IPS DF 6.9 (cell line): ENCODE measurements at regions not wholly inside any gene's neighbourhood (a gene's known extent, or its start where the extent isn't known, plus 50 kb on each side); places are given as distances from the start of the nearest gene placed in this dataset.

Source experiments
- DNase-seq: peaks from one replicate; pipeline ENCODE4 v3.0.0-alpha.2; 2013; ENCODE audit warnings: low read depth, low spot score
- H3K27ac ChIP-seq: one replicate; pipeline ENCODE4 v1.5.1; 2013; ENCODE audit warnings: low read length, control low read depth
- H3K27me3 ChIP-seq: 2 replicates; pipeline ENCODE4 v1.6.1; 2013; ENCODE audit warnings: mild to moderate bottlenecking, low read length; ENCODE audit not compliant: control insufficient read depth, insufficient read depth
- H3K36me3 ChIP-seq: 2 replicates; pipeline ENCODE4 v1.6.1; 2013; ENCODE audit warnings: low read length; ENCODE audit not compliant: control insufficient read depth, insufficient read depth
- H3K4me1 ChIP-seq: 2 replicates; pipeline ENCODE4 v1.6.1; 2013; ENCODE audit warnings: low read length; ENCODE audit not compliant: control insufficient read depth, insufficient read depth
- H3K4me3 ChIP-seq: 2 replicates; pipeline ENCODE4 v1.5.1; 2013; ENCODE audit warnings: mild to moderate bottlenecking, low read length
- H3K9me3 ChIP-seq: 2 replicates; pipeline ENCODE4 v1.6.1; 2013; ENCODE audit warnings: low read length, inconsistent platforms; ENCODE audit not compliant: control insufficient read depth, insufficient read depth
- WGBS: extraction: QIAGEN DNeasy Blood & Tissue Kit; methylation state at CpG from one replicate; pipeline ENCODE4 v1.1.7; 2013; ENCODE audit warnings: mixed read lengths, missing lambda C conversion rate; ENCODE audit not compliant: insufficient read length, insufficient coverage; 5-methylcytosine and 5-hydroxymethylcytosine counted together

DNA sequence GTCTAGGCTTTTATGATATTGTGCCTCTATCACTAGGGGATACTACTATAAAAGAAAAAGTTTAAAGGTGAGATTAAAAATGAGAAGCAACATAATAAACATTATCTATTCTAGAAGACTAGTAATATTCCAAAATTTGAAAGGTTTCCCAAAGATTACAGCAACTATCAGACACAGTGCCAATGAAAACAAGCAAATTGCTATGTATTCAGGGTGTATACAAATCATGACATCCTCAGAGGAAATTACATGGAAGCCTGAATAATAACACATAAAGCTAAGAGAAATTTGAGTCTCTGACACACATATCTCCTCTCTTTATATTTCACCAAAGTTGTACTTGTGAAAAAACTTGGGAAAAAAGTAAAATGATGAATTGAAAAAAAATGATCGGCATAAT lies 327.0 kb downstream of the SEC23A start:
- H3K27me3 ChIP-seq, result no peaks in the 10 kb centered on the region
- no peak for DNase-seq
- no peaks in the 10 kb centered on the region for H3K36me3 ChIP-seq
- no CpG with 5 or more reads among the region's 1 CpG for WGBS
- no peak overlapping the region for H3K4me3 ChIP-seq
- no peaks in the 10 kb centered on the region for H3K9me3 ChIP-seq
- H3K4me1 ChIP-seq, result no peaks in the 10 kb centered on the region
- no peak overlapping the region for H3K27ac ChIP-seq

DNA sequence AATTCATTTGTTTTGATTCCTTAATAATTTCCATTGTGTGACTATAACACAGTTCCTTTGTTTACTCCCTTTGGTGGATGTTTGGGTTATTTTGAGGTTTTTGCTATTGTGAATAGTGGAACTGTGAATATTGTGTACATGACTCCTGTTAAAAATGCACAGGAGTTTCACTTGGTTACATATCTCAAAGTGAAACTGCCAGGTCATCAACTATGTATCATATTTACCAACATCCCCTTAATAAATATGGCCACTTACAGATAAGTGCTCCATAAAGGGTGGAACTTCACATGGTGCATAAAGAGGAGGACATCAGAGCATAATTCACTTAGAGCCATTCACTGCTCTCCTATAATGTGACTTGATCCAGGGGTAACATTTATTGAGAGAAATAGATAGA lies 328.9 kb downstream of the SEC23A start:
- Histone ChIP-seq H3K4me3 (no peak overlapping the region), H3K4me1 (no peaks in the 10 kb centered on the region)
- no peak for DNase-seq

DNA sequence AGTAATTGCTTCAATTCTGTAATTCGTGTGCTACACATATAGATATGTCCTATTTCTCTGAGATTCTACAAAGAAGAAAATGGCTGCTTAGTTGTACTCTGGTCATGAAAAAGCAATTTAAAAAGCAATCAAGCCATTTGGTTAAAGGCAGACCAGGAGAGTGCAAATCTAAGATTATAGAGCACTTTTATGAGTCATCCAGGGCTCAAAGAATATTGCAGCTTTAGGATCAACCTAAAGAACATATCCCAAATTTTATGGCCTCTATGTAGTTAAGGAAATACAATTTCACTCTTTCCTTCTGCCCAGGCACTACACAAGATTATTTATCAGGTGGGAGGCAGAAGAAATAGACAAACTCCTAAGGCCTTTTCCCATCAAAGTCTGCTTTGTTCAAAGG lies 332.8 kb downstream of the SEC23A start:
- no peaks in the 10 kb centered on the region for H3K27me3 ChIP-seq
- H3K27ac ChIP-seq, result no peak overlapping the region
- no peaks in the 10 kb centered on the region for H3K9me3 ChIP-seq
- WGBS, result no CpG with 5 or more reads among the region's 1 CpG
- no peaks in the 10 kb centered on the region for H3K36me3 ChIP-seq
- no peak overlapping the region for H3K4me3 ChIP-seq
- no peak for DNase-seq
- H3K4me1 ChIP-seq, result no peaks in the 10 kb centered on the region

More for the DNA sequence above, 328.9 kb downstream of the SEC23A start:
- Histone ChIP-seq H3K36me3 (no peaks in the 10 kb centered on the region), H3K27me3 (no peaks in the 10 kb centered on the region), H3K9me3 (no peaks in the 10 kb centered on the region), H3K27ac (no peak overlapping the region)

DNA sequence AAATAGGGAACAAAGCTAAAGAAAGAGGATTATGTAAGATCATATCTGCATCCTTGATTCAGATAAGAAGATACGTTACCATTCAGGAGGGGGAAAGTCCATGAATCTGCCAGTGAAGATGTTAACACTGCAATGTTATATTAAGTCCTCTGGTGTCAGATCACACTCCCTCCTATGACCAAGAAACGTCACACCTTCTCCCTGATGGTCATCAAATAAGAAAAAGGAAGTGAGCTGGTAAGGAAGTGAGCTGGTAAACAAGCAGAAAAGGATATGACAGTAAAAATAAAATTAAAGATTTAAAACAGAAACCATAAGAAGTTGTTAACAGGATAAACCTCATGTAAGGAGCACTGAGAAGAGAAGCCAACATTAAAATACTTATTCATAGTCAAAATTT lies 340.2 kb downstream of the SEC23A start:
- no peak for DNase-seq
- H3K4me1 ChIP-seq, result no peaks in the 10 kb centered on the region
- H3K9me3 ChIP-seq, result no peaks in the 10 kb centered on the region
- no peak overlapping the region for H3K4me3 ChIP-seq
- WGBS, result no CpG with 5 or more reads among the region's 2 CpGs
- no peaks in the 10 kb centered on the region for H3K36me3 ChIP-seq
- no peak overlapping the region for H3K27ac ChIP-seq
- H3K27me3 ChIP-seq, result no peaks in the 10 kb centered on the region

DNA sequence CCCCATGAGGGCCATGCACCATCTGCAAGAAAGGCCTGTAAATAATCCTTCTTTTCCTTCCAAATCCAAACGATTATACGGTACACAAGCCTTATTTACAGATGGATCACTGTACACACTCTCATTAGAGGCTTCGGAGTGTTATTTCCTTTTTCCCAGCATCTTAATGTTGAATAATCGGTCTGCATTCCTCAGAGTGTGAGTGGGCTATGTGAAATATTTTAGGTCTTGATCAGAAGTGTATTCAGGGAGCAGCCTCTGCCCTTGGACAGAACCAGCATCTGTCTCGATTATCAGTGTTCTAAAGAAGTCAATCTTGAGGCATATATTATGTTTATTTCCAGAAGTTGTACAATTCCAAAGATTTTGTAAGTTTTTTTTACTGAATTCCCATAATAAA lies 340.6 kb downstream of the SEC23A start:
- Histone ChIP-seq H3K27me3 (no peaks in the 10 kb centered on the region), H3K36me3 (no peaks in the 10 kb centered on the region), H3K4me3 (no peak overlapping the region), H3K9me3 (no peaks in the 10 kb centered on the region), H3K4me1 (no peaks in the 10 kb centered on the region), H3K27ac (no peak overlapping the region)
- WGBS, result no CpG with 5 or more reads among the region's 5 CpGs
- no peak for DNase-seq

DNA sequence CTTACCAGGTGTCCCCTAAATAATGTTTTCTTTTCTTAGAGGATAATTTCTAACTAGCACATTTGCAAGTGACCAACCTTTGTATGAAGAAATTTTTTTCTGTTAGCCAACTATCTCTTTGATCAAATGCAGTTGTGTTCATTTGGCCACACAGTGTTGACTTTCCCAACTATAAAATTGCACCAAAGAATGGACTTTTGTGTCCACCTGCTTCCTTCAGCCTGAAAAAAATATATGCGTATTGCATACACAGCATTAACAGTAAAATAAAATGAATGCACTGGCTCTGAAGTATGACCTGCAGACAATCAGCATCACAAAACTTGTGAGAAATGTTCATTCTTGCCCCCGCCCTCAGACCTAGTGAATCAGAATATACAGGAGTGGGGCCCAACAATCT lies 342.0 kb downstream of the SEC23A start:
- Histone ChIP-seq H3K9me3 (no peaks in the 10 kb centered on the region), H3K36me3 (no peaks in the 10 kb centered on the region), H3K27ac (no peak overlapping the region), H3K4me3 (no peak overlapping the region), H3K4me1 (no peaks in the 10 kb centered on the region), H3K27me3 (no peaks in the 10 kb centered on the region)
- no peak for DNase-seq
- no CpG with 5 or more reads among the region's 2 CpGs for WGBS

DNA sequence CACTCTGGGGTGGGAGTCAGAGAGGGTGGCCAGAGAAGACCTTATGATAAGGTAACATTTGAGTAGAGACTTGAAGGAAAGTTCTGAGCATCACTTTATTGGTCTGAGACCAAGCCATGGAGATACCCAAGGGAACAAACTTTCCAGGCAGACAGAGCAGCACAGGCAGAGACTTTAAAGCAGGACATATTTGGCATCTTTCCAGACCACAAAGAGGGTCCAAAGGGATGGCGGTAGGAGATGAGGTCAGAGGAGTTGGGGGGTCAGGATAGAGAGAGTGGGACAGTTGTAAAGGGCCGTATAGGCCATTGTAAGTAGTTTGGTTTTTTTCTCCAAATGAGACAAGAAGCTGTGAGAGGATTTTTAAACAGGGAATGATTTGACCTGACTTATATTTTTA lies 344.4 kb downstream of the SEC23A start:
- Histone ChIP-seq H3K4me1 (no peaks in the 10 kb centered on the region), H3K27ac (no peak overlapping the region), H3K4me3 (no peak overlapping the region), H3K27me3 (no peaks in the 10 kb centered on the region), H3K36me3 (no peaks in the 10 kb centered on the region), H3K9me3 (no peaks in the 10 kb centered on the region)
- DNase-seq, result no peak
- WGBS, result no CpG with 5 or more reads among the region's 2 CpGs

DNA sequence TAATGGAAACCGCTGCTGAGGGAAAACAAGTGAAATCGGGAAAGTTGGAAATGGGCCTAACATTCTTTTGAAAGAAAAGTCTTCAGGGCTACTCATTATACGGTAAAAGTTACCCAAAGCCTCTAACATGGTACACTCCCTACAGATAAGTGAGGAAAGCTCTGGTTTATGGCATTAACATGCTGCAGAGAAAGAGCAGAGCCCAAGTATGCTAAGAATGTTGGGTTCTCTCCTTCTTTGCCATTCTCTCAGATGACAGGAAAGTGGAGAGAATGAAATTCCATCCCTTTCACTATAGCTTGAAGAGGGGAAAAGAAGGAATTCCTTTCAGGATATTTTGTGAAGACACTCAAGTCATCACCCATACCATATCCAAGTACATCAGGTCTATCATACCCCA lies 348.0 kb downstream of the SEC23A start:
- no CpG with 5 or more reads among the region's 3 CpGs for WGBS
- Histone ChIP-seq H3K4me1 (no peaks in the 10 kb centered on the region), H3K27ac (no peak overlapping the region), H3K27me3 (no peaks in the 10 kb centered on the region), H3K9me3 (no peaks in the 10 kb centered on the region), H3K4me3 (no peak overlapping the region), H3K36me3 (no peaks in the 10 kb centered on the region)
- DNase-seq, result peak; percentile 20

DNA sequence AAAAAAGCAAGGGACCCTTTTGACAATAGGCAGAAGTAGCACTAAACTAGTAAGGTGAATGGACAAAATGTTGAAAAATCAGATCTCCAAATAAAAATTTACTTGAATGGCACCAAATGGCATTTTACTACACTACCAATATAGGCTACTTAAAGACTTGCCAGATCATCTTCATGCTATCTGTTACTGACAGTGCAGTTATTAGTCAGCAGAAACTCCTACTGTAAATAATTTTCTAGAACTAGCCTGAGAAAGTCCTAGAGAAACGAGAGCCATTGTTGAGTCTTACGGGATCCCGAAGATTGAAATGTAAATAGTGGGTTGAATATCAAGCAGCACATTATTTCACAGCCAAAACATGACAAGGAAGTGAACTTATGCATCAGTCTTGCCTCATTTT lies 350.3 kb downstream of the SEC23A start:
- H3K27ac ChIP-seq, result no peak overlapping the region
- no peaks in the 10 kb centered on the region for H3K4me1 ChIP-seq
- no peaks in the 10 kb centered on the region for H3K36me3 ChIP-seq
- WGBS, result no CpG with 5 or more reads among the region's 3 CpGs
- H3K4me3 ChIP-seq, result no peak overlapping the region
- H3K27me3 ChIP-seq, result no peaks in the 10 kb centered on the region
- DNase-seq, result no peak
- H3K9me3 ChIP-seq, result no peaks in the 10 kb centered on the region

DNA sequence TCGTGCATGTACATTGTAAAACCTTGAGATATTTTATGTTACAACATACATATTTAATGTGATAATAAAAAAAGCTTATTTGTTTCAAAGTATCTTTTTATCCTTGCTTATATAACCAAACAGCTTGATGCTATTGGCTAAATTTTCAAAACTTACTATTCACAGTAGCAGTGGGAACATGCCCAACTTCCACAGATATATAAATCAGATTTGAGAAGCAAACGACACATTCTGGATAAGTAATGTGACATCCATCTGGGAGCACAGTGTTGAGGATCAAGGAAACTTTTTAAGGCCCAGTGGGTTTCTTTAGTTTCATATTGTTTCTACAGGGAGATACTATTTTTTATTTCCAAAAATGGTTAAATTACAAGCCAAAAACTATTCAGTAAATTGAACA lies 350.7 kb downstream of the SEC23A start:
- Histone ChIP-seq H3K4me3 (no peak overlapping the region), H3K9me3 (no peaks in the 10 kb centered on the region), H3K4me1 (no peaks in the 10 kb centered on the region), H3K27ac (no peak overlapping the region), H3K36me3 (no peaks in the 10 kb centered on the region), H3K27me3 (no peaks in the 10 kb centered on the region)
- WGBS, result no CpG with 5 or more reads among the region's 2 CpGs
- no peak for DNase-seq

DNA sequence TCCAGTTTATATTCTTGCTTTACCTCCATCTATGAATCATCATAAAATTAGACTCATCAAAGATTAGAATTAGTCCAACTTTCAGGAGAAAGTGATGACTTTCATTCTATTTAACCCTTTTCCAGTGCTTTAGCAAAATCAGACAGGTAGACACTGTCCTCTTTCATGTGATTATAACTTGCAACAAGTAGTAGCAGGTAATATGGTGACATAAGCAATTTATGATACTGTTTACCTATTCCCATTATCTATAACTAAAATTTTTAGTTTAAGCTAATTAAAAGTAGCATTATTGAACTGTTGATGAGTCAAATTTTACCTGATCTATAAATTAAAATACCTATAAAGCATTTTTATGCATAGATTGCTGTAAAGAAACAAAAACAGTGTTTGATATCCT lies 351.6 kb downstream of the SEC23A start:
- Histone ChIP-seq H3K9me3 (no peaks in the 10 kb centered on the region), H3K4me3 (no peak overlapping the region), H3K4me1 (no peaks in the 10 kb centered on the region), H3K36me3 (no peaks in the 10 kb centered on the region), H3K27ac (no peak overlapping the region), H3K27me3 (no peaks in the 10 kb centered on the region)
- no peak for DNase-seq
